Urothelium cell line (cell line): ENCODE measurements at regions not wholly inside any gene's neighbourhood (a gene's known extent, or its start where the extent isn't known, plus 50 kb on each side); places are given as distances from the start of the nearest gene placed in this dataset.
"Not testable (repeated sequence)": the region's sequence is repeated elsewhere in the genome, so short reads cannot be mapped to it uniquely, and the experiment has no call there.

Experiments
- DNase-seq: peaks from one replicate; pipeline ENCODE4 v3.0.0; 2011; ENCODE audit warnings: low spot score, mixed read lengths
- FAIRE-seq: peaks from 2 replicates; lab custom pipeline; 2011; peaks lifted over from hg19 to GRCh38; lab: Jason Lieb, UNC

GRCh38 chr6:40705354-40705753 is 118.2 kb upstream of the LRFN2 start:
- no peak for FAIRE-seq
- DNase-seq: no peak

GRCh38 chr6:40701352-40702007 is 114.3 kb upstream of the LRFN2 start:
- no peak for FAIRE-seq
- DNase-seq: no peak

GRCh38 chr6:40700006-40700580 is 112.9 kb upstream of the LRFN2 start:
- no peak for FAIRE-seq
- DNase-seq: no peak

- no peak for DNase-seq
- no peak for FAIRE-seq
Measured at GRCh38 chr6:40695750-40696415, 108.7 kb upstream of the LRFN2 start.

- FAIRE-seq (no peak), DNase-seq (no peak)
Measured at GRCh38 chr6:40695114-40695513, 108.0 kb upstream of the LRFN2 start.

- no peak for DNase-seq
- no peak for FAIRE-seq
Measured at GRCh38 chr6:40693768-40694167, 106.6 kb upstream of the LRFN2 start.

GRCh38 chr6:40692337-40692736 is 105.2 kb upstream of the LRFN2 start:
- no peak for DNase-seq
- no peak for FAIRE-seq

- FAIRE-seq (no peak), DNase-seq (no peak)
Measured at GRCh38 chr6:40689185-40689584, 102.0 kb upstream of the LRFN2 start.

- FAIRE-seq (no peak), DNase-seq (no peak)
Measured at GRCh38 chr6:40688214-40688761, 101.1 kb upstream of the LRFN2 start.

- DNase-seq (no peak), FAIRE-seq (no peak)
Measured at GRCh38 chr6:40685862-40686261, 98.7 kb upstream of the LRFN2 start.

- no peak for FAIRE-seq
- DNase-seq: no peak
Measured at GRCh38 chr6:40681622-40682021, 94.5 kb upstream of the LRFN2 start.

- DNase-seq (no peak), FAIRE-seq (no peak)
Measured at GRCh38 chr6:40678941-40679340, 91.8 kb upstream of the LRFN2 start.

- DNase-seq: no peak
- FAIRE-seq: no peak
Measured at GRCh38 chr6:40674170-40674569, 87.0 kb upstream of the LRFN2 start.

- FAIRE-seq: no peak
- no peak for DNase-seq
Measured at GRCh38 chr6:40672087-40672486, 84.9 kb upstream of the LRFN2 start.

GRCh38 chr6:40671694-40672050 is 84.5 kb upstream of the LRFN2 start:
- FAIRE-seq: no peak
- no peak for DNase-seq

- DNase-seq: no peak
Measured at GRCh38 chr6:40671001-40671693, 84.0 kb upstream of the LRFN2 start.

GRCh38 chr6:40669343-40669742 is 82.2 kb upstream of the LRFN2 start:
- DNase-seq (no peak), FAIRE-seq (no peak)

More at GRCh38 chr6:40671001-40671693, 84.0 kb upstream of the LRFN2 start:
- FAIRE-seq: no peak

GRCh38 chr6:40668203-40668602 is 81.0 kb upstream of the LRFN2 start:
- FAIRE-seq (no peak), DNase-seq (no peak)

- FAIRE-seq (no peak), DNase-seq (no peak)
Measured at GRCh38 chr6:40666530-40666929, 79.4 kb upstream of the LRFN2 start.

- no peak for FAIRE-seq
- no peak for DNase-seq
Measured at GRCh38 chr6:40661726-40662125, 74.6 kb upstream of the LRFN2 start.

GRCh38 chr6:40656772-40657171 is 69.6 kb upstream of the LRFN2 start:
- FAIRE-seq, DNase-seq: not testable (repeated sequence)
